ENCODE measurements at regions not wholly inside any gene's neighbourhood (a gene's known extent, or its start where the extent isn't known, plus 50 kb on each side); places are given as distances from the start of the nearest gene placed in this dataset.

DNA sequence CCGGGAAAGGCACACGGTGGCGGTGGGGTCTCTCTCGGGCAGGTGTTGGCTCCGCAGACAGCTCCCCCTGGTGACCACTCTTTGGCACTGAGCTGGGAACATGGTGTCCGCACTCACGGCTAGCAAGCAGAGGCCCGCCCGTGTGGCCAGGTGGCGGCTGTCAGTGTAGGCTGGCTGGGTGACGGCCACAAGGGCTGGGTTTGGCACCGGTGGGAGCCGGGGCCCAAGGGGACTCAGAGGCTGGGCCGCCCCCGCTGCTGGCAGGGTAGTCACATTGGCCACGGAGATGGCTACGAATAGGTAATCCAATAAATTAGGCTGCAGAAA, 1071.7 kb downstream of the RPIA start:
- TF ChIP-seq, protein P1, sequence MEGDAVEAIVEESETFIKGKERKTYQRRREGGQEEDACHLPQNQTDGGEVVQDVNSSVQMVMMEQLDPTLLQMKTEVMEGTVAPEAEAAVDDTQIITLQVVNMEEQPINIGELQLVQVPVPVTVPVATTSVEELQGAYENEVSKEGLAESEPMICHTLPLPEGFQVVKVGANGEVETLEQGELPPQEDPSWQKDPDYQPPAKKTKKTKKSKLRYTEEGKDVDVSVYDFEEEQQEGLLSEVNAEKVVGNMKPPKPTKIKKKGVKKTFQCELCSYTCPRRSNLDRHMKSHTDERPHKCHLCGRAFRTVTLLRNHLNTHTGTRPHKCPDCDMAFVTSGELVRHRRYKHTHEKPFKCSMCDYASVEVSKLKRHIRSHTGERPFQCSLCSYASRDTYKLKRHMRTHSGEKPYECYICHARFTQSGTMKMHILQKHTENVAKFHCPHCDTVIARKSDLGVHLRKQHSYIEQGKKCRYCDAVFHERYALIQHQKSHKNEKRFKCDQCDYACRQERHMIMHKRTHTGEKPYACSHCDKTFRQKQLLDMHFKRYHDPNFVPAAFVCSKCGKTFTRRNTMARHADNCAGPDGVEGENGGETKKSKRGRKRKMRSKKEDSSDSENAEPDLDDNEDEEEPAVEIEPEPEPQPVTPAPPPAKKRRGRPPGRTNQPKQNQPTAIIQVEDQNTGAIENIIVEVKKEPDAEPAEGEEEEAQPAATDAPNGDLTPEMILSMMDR (conservative IDR thresholded peaks at IDR 0.05; ENCODE audit: low read length), result no peak
- no peak for TF ChIP-seq EZH2phosphoT487 (IDR thresholded peaks at IDR 0.05; ENCODE audit: borderline replicate concordance)
